K562 (cell line): ENCODE measurements at regions not wholly inside any gene's neighbourhood (a gene's known extent, or its start where the extent isn't known, plus 50 kb on each side); places are given as distances from the start of the nearest gene placed in this dataset.

Experiments
- ATAC-seq: fragments of 200-7000 bp; cut with Tn5 transposase; 3 replicates; pipeline ENCODE4 v1.9.1; 2020; ENCODE audit warnings: moderate library complexity
- BruUV-seq: library from RNA; stranded (reverse); fragments of 400-500 nt; replicated peaks from 2 replicates; lab custom pipeline; 2021; lab: Mats Ljungman, UMichigan
- CTCF ChIA-PET: fragments of 300-600 bp; formaldehyde crosslinking; extraction: SDS; loops from one replicate; lab custom pipeline; 2021; ENCODE audit warnings: low intra/inter-chr PET ratio; lab: Yijun Ruan, JAX
- POLR2A ChIA-PET: fragments of 300-600, 350-650 bp; sonication (Branson Sonifier 250); formaldehyde crosslinking; extraction: SDS; loops from one replicate; lab custom pipeline; 2021; ENCODE audit warnings: antibody characterized with exemption, inconsistent platforms; lab: Yijun Ruan, JAX
- DNase-seq, 4 experiments: peaks; one replicate each; pipeline versions ENCODE4 v3.0.0 to v3.0.0-alpha.2; 2011 to 2018; ENCODE audit warnings: low spot score in 3 of 4, mixed read lengths in 3 of 4; ENCODE audit errors: extremely low read depth in 1 of 4
- FAIRE-seq: peaks from 2 replicates; lab custom pipeline; 2011; peaks lifted over from hg19 to GRCh38; lab: Jason Lieb, UNC
- H2AFZ ChIP-seq: 2 replicates; pipeline ENCODE4 v1.6.0; 2011; ENCODE audit warnings: low read depth, low read length, control low read depth, inconsistent platforms
- H3K27ac ChIP-seq: fragments of 200-600 bp; 3 replicates; pipeline ENCODE4 v1.8.0; 2011; ENCODE audit warnings: low read depth, mild to moderate bottlenecking, control low read depth, inconsistent platforms, low read length, moderate library complexity, mixed read lengths; ENCODE audit errors: extremely low read depth
- H3K27me3 ChIP-seq, 2 experiments: fragments of 300-600 bp in 1 of 2; 2 replicates in 1 of 2; 3 replicates in 1 of 2; pipeline versions ENCODE4 v1.6.0 to v1.8.0; 2011; ENCODE audit warnings: inconsistent platforms in 2 of 2, low read length in 2 of 2, mild to moderate bottlenecking in 1 of 2, mixed read lengths in 1 of 2, moderate library complexity in 1 of 2; ENCODE audit not compliant: control insufficient read depth in 2 of 2, insufficient read depth in 2 of 2
- H3K36me3 ChIP-seq: fragments of 300-600 bp; 3 replicates; pipeline ENCODE4 v1.8.0; 2011; ENCODE audit warnings: mild to moderate bottlenecking, low read length, inconsistent platforms; ENCODE audit not compliant: control insufficient read depth, insufficient read depth
- H3K4me1 ChIP-seq, 2 experiments: fragments of 200-600 bp in 1 of 2; replicated peaks in 1 of 2; 2 replicates in 1 of 2; 3 replicates in 1 of 2; pipeline versions ENCODE4 v1.5.1 to v1.8.0; 2011; ENCODE audit warnings: inconsistent platforms in 2 of 2, low read length in 2 of 2, mild to moderate bottlenecking in 1 of 2, mixed read lengths in 1 of 2, moderate library complexity in 1 of 2; ENCODE audit not compliant: control insufficient read depth in 2 of 2, insufficient read depth in 2 of 2
- H3K4me2 ChIP-seq: 2 replicates; pipeline ENCODE4 v1.6.1; 2011; ENCODE audit warnings: low read length, control low read depth, inconsistent platforms, mixed read lengths; ENCODE audit not compliant: insufficient read depth
- H3K4me3 ChIP-seq: fragments of 200-600 bp; sonication (generic), shearing (Covaris generic); 2 replicates; pipeline ENCODE4 v1.5.1; 2016; ENCODE audit warnings: control low read depth, inconsistent platforms
- H3K79me2 ChIP-seq: fragments of 200-600 bp; 3 replicates; pipeline ENCODE4 v1.8.0; 2011; ENCODE audit warnings: low read length, inconsistent platforms; ENCODE audit not compliant: control insufficient read depth, insufficient read depth
- H3K9ac ChIP-seq, 2 experiments: 2 replicates each; pipeline versions ENCODE4 v1.6.0 to v1.6.1; 2011; ENCODE audit warnings: low read depth in 2 of 2, low read length in 2 of 2, control low read depth in 1 of 2, inconsistent platforms in 1 of 2, mild to moderate bottlenecking in 1 of 2, mixed read lengths in 1 of 2; ENCODE audit not compliant: insufficient read depth in 1 of 2
- H3K9me1 ChIP-seq: one replicate; pipeline ENCODE4 v1.6.0; 2011; ENCODE audit warnings: inconsistent platforms, mild to moderate bottlenecking, low read length, moderate library complexity; ENCODE audit not compliant: control insufficient read depth, insufficient read depth
- H3K9me3 ChIP-seq: replicated peaks from 2 replicates; pipeline ENCODE4 v1.5.1; 2011; ENCODE audit warnings: low read depth, low read length, inconsistent platforms; ENCODE audit not compliant: control insufficient read depth, insufficient read depth
- H4K20me1 ChIP-seq: replicated peaks from 2 replicates; pipeline ENCODE4 v1.6.1; 2011; ENCODE audit warnings: low read length, inconsistent platforms, mixed read lengths; ENCODE audit not compliant: control insufficient read depth, insufficient read depth
- PURB ChIP-seq: sonication (generic); formaldehyde crosslinking; IDR thresholded peaks from 2 replicates; pipeline ENCODE4 v1.9.0; 2021; ENCODE audit warnings: low read depth, mild to moderate bottlenecking, missing genetic modification reagents
- SIN3B ChIP-seq: fragments of 450-650 bp; IDR thresholded peaks from 2 replicates; pipeline ENCODE4 v1.6.1; 2017; ENCODE audit warnings: low read depth, mild to moderate bottlenecking, moderate library complexity
- WGBS: fragments of 100-300 bp; shearing (Covaris generic); methylation state at CpG from one replicate; pipeline ENCODE4 v1.1.6; 2016; ENCODE audit warnings: low coverage, mixed read lengths; ENCODE audit not compliant: insufficient coverage; ENCODE audit errors: missing lambda C conversion rate; 5-methylcytosine and 5-hydroxymethylcytosine counted together
- in situ Hi-C: fragments of 300-500 bp; cut with MboI; formaldehyde crosslinking; loops from 4 replicates; pipeline ENCODE4 v1.15.0; 2018; ENCODE audit warnings: inconsistent platforms, mixed read lengths
- intact Hi-C: fragments of 100-400 bp; cut with micrococcal nuclease; formaldehyde crosslinking; loops from 2 replicates; pipeline ENCODE4 v1.14.2; 2022
- TF ChIP-seq, protein P1 (sequence below): fragments of 250-450 bp; sonication (Bioruptor Pico); IDR thresholded peaks from 2 replicates; pipeline ENCODE4 v1.8.0; 2022; ENCODE audit warnings: moderate library complexity, mild to moderate bottlenecking, inconsistent platforms
- TF ChIP-seq, protein P2 (sequence below): fragments of 450-650 bp; IDR thresholded peaks from one replicate; pipeline ENCODE4 v1.6.1; 2018; ENCODE audit warnings: mild to moderate bottlenecking, moderate library complexity; ENCODE audit not compliant: partially characterized antibody

DNA sequence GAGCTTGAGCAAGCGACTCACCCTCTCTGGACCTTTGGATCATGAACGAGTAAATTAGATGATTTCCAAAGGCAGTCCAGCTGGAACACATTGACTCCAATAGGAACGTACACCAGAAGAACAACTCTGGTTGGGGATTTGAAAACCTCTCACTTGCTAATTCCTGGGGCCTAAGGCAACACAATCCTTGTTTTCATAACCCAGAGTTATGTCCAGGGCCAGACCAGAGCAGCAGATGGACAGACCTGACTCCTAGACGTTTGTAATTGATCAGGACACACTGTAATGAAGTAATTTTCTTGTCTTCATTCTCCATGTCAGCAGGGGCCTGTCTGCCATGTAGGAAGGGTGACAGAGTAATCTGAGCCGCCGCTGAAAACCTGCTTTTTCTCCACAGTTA lies 283.9 kb downstream of the IDS start:
- H3K9me1 ChIP-seq: no peaks in the 10 kb centered on the region
- H3K9me3 ChIP-seq: no peaks in the 10 kb centered on the region
- no peaks in the 10 kb centered on the region for H3K27me3 ChIP-seq
- in situ Hi-C loops (no loop called here), intact Hi-C loops (no loop called here)
- ATAC-seq (no peak), DNase-seq (no peak), FAIRE-seq (no peak)
- no TSS peak for BruUV-seq
- no peak overlapping the region for H3K4me3 ChIP-seq
- no peaks in the 10 kb centered on the region for H4K20me1 ChIP-seq
- 0% methylated on average over 5 of the region's 6 CpGs for WGBS
- H3K9ac ChIP-seq: no peak overlapping the region
- H3K36me3 ChIP-seq: no peaks in the 10 kb centered on the region
- no peak overlapping the region for H3K27ac ChIP-seq
- H3K79me2 ChIP-seq: no peaks in the 10 kb centered on the region
- H3K4me2 ChIP-seq: no peak overlapping the region
- ChIA-PET CTCF (no interaction called here), POLR2A (no interaction called here)
- no peak overlapping the region for H2AFZ ChIP-seq
- no peaks in the 10 kb centered on the region for H3K4me1 ChIP-seq
- TF ChIP-seq PURB (CRISPR knock-in tag) (no peak), SIN3B (no peak)
- TF ChIP-seq, protein P1, sequence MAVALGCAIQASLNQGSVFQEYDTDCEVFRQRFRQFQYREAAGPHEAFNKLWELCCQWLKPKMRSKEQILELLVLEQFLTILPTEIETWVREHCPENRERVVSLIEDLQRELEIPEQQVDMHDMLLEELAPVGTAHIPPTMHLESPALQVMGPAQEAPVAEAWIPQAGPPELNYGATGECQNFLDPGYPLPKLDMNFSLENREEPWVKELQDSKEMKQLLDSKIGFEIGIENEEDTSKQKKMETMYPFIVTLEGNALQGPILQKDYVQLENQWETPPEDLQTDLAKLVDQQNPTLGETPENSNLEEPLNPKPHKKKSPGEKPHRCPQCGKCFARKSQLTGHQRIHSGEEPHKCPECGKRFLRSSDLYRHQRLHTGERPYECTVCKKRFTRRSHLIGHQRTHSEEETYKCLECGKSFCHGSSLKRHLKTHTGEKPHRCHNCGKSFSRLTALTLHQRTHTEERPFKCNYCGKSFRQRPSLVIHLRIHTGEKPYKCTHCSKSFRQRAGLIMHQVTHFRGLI (CRISPR knock-in tag): no peak
- TF ChIP-seq, protein P2, sequence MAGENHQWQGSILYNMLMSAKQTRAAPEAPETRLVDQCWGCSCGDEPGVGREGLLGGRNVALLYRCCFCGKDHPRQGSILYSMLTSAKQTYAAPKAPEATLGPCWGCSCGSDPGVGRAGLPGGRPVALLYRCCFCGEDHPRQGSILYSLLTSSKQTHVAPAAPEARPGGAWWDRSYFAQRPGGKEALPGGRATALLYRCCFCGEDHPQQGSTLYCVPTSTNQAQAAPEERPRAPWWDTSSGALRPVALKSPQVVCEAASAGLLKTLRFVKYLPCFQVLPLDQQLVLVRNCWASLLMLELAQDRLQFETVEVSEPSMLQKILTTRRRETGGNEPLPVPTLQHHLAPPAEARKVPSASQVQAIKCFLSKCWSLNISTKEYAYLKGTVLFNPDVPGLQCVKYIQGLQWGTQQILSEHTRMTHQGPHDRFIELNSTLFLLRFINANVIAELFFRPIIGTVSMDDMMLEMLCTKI: no peak
